Upper lobe of left lung (tissue), 6 donors: ENCODE measurements at regions not wholly inside any gene's neighbourhood (a gene's known extent, or its start where the extent isn't known, plus 50 kb on each side); places are given as distances from the start of the nearest gene placed in this dataset.

ENCODE experiments used
- ATAC-seq, 2 donors: fragments of 200-7000 bp; cut with Tn5 transposase; one replicate each; pipeline ENCODE4 v1.9.1; 2022; ENCODE audit warnings: mild to moderate bottlenecking in 2 of 2, moderate library complexity in 2 of 2; ENCODE audit not compliant: low FRiP score in 2 of 2
- DNase-seq, 2 donors: peaks; one replicate each; pipeline ENCODE4 v3.0.0-alpha.2; 2019 to 2020
- H3K27ac ChIP-seq, 4 donors: fragments of 200-600 bp; sonication (generic); one replicate each; pipeline ENCODE4 v1.5.1; 2016 to 2019
- H3K27me3 ChIP-seq, 4 donors: fragments of 200-600 bp; sonication (generic); one replicate each; pipeline ENCODE4 v1.5.1; 2017 to 2019
- H3K36me3 ChIP-seq, 4 donors: fragments of 200-600 bp; sonication (generic); one replicate each; pipeline ENCODE4 v1.5.1; 2016 to 2019
- H3K4me1 ChIP-seq, 4 donors: fragments of 200-600 bp; sonication (generic); one replicate each; pipeline ENCODE4 v1.5.1; 2018 to 2019
- H3K4me3 ChIP-seq, 4 donors: fragments of 200-600 bp; sonication (generic); one replicate each; pipeline ENCODE4 v1.5.1; 2017 to 2019; ENCODE audit warnings: mild to moderate bottlenecking in 2 of 4, moderate library complexity in 1 of 4
- H3K9me3 ChIP-seq, 4 donors: fragments of 200-600 bp; sonication (generic); one replicate each; pipeline ENCODE4 v1.5.1; 2018 to 2019
- EP300 ChIP-seq, 4 donors: sonication (generic); formaldehyde crosslinking; IDR thresholded peaks; one replicate each; pipeline ENCODE4 v1.5.1; 2017; ENCODE audit warnings: antibody characterized with exemption in 4 of 4, control low read depth in 2 of 4
- POLR2A ChIP-seq, 4 donors: fragments of 450-650 bp; IDR thresholded peaks; one replicate each; pipeline ENCODE4 v1.5.1; 2016 to 2017; ENCODE audit warnings: antibody characterized with exemption in 4 of 4, mild to moderate bottlenecking in 2 of 4
- POLR2AphosphoS5 ChIP-seq, 2 donors: sonication (generic); formaldehyde crosslinking; IDR thresholded peaks; one replicate each; pipeline ENCODE4 v1.5.1; 2017; ENCODE audit warnings: antibody characterized with exemption in 2 of 2
- WGBS, 2 donors: methylation state at CpG; one replicate each; pipeline ENCODE4 v1.1.5; 2017 to 2018; 5-methylcytosine and 5-hydroxymethylcytosine counted together
- TF ChIP-seq, protein P1 (sequence below), 6 experiments: fragments of 450-650 bp in 4 of 6; fragments of 200-600 bp in 2 of 6; sonication (generic) in 2 of 6; IDR thresholded peaks; one replicate each; pipeline ENCODE4 v1.5.1; 2016 to 2019; ENCODE audit warnings: antibody characterized with exemption in 6 of 6
- donor health status: DM: no; HTN: no; CAD: no; lungs with moderate emphysema.
- donor health status: DM: no; HTN: yes; CAD: no; lungs with severe emphysema.

DNA sequence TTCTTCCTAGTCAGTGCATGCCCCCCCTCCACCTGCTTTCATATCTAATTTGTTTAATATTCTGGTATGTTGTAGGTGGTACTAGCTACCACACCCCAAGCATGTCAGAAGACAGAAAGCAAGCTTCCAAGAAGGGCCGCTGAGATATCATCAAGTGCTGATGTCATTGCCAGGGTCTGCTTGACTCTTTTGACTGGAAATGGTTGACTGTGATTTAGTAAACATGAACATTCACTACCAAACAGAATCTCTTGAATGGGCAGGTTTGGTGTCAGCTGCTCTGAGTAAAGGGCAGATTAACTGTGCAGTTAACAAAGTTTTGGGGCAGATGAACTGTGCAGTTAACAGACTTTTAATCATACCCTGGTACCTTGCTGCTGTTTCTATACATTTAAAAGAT lies 244.2 kb upstream of the SATB1 start:
- DNase-seq (no peak), ATAC-seq (no peak)
- Histone ChIP-seq H3K4me3 (no peak overlapping the region), H3K4me1 (no peaks in the 10 kb centered on the region), H3K27ac (no peak overlapping the region), H3K36me3 (no peaks in the 10 kb centered on the region), H3K9me3 (no peaks in the 10 kb centered on the region), H3K27me3 (no peaks in the 10 kb centered on the region)
- TF ChIP-seq POLR2A (IDR thresholded peaks at IDR 0.05) (no peak), POLR2AphosphoS5 (IDR thresholded peaks at IDR 0.05) (no peak), EP300 (IDR thresholded peaks at IDR 0.05) (no peak)
- TF ChIP-seq, protein P1, sequence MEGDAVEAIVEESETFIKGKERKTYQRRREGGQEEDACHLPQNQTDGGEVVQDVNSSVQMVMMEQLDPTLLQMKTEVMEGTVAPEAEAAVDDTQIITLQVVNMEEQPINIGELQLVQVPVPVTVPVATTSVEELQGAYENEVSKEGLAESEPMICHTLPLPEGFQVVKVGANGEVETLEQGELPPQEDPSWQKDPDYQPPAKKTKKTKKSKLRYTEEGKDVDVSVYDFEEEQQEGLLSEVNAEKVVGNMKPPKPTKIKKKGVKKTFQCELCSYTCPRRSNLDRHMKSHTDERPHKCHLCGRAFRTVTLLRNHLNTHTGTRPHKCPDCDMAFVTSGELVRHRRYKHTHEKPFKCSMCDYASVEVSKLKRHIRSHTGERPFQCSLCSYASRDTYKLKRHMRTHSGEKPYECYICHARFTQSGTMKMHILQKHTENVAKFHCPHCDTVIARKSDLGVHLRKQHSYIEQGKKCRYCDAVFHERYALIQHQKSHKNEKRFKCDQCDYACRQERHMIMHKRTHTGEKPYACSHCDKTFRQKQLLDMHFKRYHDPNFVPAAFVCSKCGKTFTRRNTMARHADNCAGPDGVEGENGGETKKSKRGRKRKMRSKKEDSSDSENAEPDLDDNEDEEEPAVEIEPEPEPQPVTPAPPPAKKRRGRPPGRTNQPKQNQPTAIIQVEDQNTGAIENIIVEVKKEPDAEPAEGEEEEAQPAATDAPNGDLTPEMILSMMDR (IDR thresholded peaks at IDR 0.05), result no peak
- 82 to 94% methylated on average over 1 of the region's 1 CpG for WGBS, 2 donors

DNA sequence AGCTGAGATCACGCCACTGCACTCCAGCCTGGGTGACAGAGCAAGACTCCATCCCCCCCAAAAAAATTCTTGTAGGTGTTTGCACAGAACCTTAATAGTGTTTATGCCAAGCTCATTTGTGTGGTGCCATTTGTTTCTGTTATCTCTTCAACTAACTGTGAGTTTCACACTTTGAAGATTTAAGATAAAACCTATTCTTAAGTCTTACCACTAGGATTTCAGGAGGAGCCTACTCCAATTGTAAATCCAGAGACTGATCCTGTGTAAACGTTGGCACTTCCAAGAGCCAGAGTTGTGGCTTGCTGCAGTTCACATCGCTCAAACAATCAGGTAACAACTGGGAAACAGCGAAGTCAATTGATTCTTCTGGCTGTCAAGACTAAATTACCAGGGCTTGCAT lies 242.4 kb upstream of the SATB1 start:
- no peaks in the 10 kb centered on the region for H3K36me3 ChIP-seq
- H3K4me1 ChIP-seq, result no peaks in the 10 kb centered on the region
- ATAC-seq (no peak), DNase-seq (no peak)
- 60 to 75% methylated on average over 4 of the region's 4 CpGs for WGBS, 2 donors
- H3K27ac ChIP-seq, result no peak overlapping the region
- TF ChIP-seq POLR2A (IDR thresholded peaks at IDR 0.05) (no peak), POLR2AphosphoS5 (IDR thresholded peaks at IDR 0.05) (no peak), EP300 (IDR thresholded peaks at IDR 0.05) (no peak)
- TF ChIP-seq, protein P1 (IDR thresholded peaks at IDR 0.05), result no peak
- H3K4me3 ChIP-seq, result no peak overlapping the region
- H3K27me3 ChIP-seq, result no peaks in the 10 kb centered on the region
- H3K9me3 ChIP-seq, result no peaks in the 10 kb centered on the region

DNA sequence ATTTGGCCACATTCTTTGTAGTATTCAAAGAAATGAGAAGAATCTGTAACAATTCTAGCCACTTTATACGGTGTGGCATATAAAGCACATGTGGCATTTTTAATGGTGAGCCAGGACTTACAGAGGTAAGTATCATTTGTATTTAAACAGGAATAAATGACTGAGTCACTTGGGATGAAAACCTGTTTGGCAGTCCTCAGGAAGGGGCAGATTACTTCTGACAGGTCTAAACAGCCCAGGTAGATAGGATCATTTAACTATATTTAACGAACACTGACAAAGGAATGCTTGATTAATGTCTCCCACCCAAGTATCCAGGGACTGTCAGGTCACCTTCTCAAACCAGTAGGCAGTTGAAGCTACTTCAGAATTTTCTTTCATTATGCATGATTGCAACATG lies 241.5 kb upstream of the SATB1 start:
- WGBS, 2 donors, result 70 to 78% methylated on average over 2 of the region's 2 CpGs
- Histone ChIP-seq H3K4me3 (no peak overlapping the region), H3K4me1 (no peaks in the 10 kb centered on the region), H3K9me3 (no peaks in the 10 kb centered on the region), H3K27ac (no peak overlapping the region), H3K27me3 (no peaks in the 10 kb centered on the region), H3K36me3 (no peaks in the 10 kb centered on the region)
- no peak for DNase-seq
- TF ChIP-seq POLR2A (IDR thresholded peaks at IDR 0.05) (no peak), EP300 (IDR thresholded peaks at IDR 0.05) (no peak), POLR2AphosphoS5 (IDR thresholded peaks at IDR 0.05) (no peak)
- ATAC-seq, result no peak

GRCh38 chr3:18660059-18660458 lies 234.9 kb upstream of the SATB1 start:
- H3K4me1 ChIP-seq, result no peaks in the 10 kb centered on the region
- H3K4me3 ChIP-seq, result no peak overlapping the region
- no peak for TF ChIP-seq POLR2AphosphoS5 (IDR thresholded peaks at IDR 0.05)
- no peak for TF ChIP-seq EP300 (IDR thresholded peaks at IDR 0.05)
- TF ChIP-seq POLR2A (IDR thresholded peaks at IDR 0.05), result no peak
- TF ChIP-seq, protein P1 (IDR thresholded peaks at IDR 0.05), result no peak
- H3K27me3 ChIP-seq, result no peaks in the 10 kb centered on the region
- DNase-seq (no peak), ATAC-seq (no peak)
- H3K27ac ChIP-seq, result no peak overlapping the region
- no peaks in the 10 kb centered on the region for H3K36me3 ChIP-seq
- no peaks in the 10 kb centered on the region for H3K9me3 ChIP-seq

- no peaks in the 10 kb centered on the region for H3K27me3 ChIP-seq
- H3K4me1 ChIP-seq, result no peaks in the 10 kb centered on the region
- H3K4me3 ChIP-seq, result no peak overlapping the region
- DNase-seq (no peak), ATAC-seq (no peak)
- H3K36me3 ChIP-seq, result no peaks in the 10 kb centered on the region
- no peaks in the 10 kb centered on the region for H3K9me3 ChIP-seq
- TF ChIP-seq, protein P1 (IDR thresholded peaks at IDR 0.05), result no peak
- TF ChIP-seq EP300 (IDR thresholded peaks at IDR 0.05), result no peak
- no peak for TF ChIP-seq POLR2AphosphoS5 (IDR thresholded peaks at IDR 0.05)
- no peak for TF ChIP-seq POLR2A (IDR thresholded peaks at IDR 0.05)
- 36 to 45% methylated on average over 6 of the region's 6 CpGs for WGBS, 2 donors
- no peak overlapping the region for H3K27ac ChIP-seq
These were observed 233.0 kb upstream of the SATB1 start for GRCh38 chr3:18657858-18658820.
